GM18520 (cell line): ENCODE measurements at regions not wholly inside any gene's neighbourhood (a gene's known extent, or its start where the extent isn't known, plus 50 kb on each side); places are given as distances from the start of the nearest gene placed in this dataset.
A peak's percentile ranks its signal among the peaks of the same experiment; 100 is the strongest.

Experiments used
- ATAC-seq: cut with Tn5 transposase; IDR thresholded peaks from one replicate; pipeline ENCODE4 v1.9.1; 2021; ENCODE audit not compliant: unreplicated experiment

GRCh38 chr9:107198718-107199117, 84.4 kb upstream of the RAD23B start:
- no peak for ATAC-seq

GRCh38 chr9:107208121-107208520, 75.0 kb upstream of the RAD23B start:
- ATAC-seq = no peak

- ATAC-seq = no peak
Measured at GRCh38 chr9:107210775-107211174, 72.3 kb upstream of the RAD23B start.

- no peak for ATAC-seq
Measured at GRCh38 chr9:107211284-107211923, 71.7 kb upstream of the RAD23B start.

DNA sequence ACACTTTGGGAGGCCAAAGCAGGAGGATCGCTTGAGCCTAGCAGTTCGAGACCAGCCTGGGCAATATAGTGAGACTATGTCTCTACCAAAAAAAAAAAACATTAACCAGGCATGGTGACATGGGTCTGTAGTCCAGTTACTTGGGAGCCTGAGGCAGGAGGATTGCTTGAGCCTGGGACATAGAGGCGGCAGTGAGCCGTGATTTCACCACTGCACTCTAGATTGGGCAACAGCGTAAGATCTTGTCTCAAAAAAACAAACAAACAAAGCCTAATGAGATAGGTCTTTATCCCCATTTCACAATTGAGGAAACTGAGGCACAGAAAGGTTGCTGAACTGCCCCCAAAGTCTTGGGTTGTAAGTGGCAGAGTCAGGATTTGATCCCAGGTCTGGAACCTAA, 70.5 kb upstream of the RAD23B start:
- no peak for ATAC-seq

- ATAC-seq = peak; percentile 20
Measured at GRCh38 chr9:107213080-107213479, 70.0 kb upstream of the RAD23B start.

DNA sequence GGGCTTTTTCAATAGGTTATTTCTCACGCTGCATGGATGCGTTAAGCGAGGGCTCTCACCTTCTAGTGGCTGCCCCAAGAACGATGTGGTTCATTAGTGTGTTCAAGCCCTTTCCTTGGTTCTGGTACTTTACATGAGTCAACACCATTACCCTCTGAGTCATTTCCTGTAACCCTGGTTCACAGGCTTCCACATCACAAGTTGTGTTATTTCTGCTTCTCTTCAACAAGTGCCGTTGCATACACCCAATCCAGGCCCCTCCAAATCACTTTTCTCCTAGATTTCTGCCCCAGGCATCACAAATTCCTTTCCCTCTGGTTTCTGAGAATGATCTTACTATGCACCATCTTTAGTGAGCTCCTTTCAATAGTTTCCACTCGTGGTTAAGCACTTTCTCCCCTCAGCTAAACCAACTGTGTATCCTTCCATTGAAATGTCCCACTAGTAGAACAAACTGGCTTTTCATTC, 69.5 kb upstream of the RAD23B start:
- peak; percentile 97 for ATAC-seq

DNA sequence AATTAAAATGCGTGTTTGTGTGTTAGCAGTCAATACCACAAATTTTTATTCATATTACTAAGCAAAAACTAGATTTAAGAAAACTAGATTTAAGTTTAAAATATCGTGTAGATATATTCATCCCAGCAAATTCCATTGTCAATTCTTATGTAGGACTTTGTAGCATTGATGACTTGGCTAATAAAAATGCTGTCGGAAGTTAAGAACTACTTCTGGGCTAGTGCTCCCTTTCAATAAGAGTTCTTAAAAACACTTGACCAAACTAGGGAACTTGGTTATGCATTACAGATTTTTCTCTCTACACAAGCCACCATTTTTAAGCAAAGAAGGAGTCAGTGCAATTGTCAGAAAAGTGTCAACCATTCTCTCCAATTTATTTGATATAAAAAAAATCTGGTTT, 68.7 kb upstream of the RAD23B start:
- no peak for ATAC-seq

DNA sequence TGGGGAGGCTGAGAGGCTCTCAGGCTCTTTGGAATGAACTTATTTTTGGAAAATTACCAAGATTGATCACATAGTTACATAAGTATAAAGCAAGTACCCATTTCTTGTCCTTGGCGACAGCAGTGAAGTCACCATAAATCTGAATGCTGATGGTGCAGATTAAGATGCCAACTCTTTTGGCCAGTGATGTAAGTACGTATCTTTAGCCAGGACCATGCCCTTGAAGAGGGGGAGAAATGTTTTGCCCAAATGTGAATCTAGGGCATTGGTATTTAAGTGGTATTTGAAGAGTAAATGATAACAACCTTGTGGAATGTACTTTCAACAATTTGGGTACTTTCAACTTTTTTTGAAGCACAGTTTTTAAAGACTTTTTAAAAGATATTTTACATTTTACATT, 68.2 kb upstream of the RAD23B start:
- ATAC-seq = no peak

- ATAC-seq = no peak
Measured at GRCh38 chr9:107215381-107215780, 67.7 kb upstream of the RAD23B start.

DNA sequence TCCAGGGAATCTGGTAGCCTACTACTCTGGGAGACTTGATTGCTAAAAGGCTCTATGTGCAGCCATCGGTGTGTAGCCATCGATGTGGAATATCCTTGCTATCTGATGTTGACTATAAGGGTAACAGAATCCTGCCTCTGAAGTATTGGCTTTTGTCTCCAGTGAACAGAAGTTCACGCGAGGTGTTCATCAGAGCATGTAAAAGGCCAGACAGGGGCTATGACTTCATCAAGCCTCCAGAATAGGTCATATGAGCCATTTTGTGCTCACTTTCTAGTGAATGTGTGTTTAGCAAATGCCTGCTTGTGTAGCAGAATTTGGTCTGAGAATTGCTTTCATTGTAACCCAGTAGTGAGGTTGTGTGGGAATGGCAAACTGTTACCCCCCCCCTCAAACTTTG, 66.8 kb upstream of the RAD23B start:
- no peak for ATAC-seq

DNA sequence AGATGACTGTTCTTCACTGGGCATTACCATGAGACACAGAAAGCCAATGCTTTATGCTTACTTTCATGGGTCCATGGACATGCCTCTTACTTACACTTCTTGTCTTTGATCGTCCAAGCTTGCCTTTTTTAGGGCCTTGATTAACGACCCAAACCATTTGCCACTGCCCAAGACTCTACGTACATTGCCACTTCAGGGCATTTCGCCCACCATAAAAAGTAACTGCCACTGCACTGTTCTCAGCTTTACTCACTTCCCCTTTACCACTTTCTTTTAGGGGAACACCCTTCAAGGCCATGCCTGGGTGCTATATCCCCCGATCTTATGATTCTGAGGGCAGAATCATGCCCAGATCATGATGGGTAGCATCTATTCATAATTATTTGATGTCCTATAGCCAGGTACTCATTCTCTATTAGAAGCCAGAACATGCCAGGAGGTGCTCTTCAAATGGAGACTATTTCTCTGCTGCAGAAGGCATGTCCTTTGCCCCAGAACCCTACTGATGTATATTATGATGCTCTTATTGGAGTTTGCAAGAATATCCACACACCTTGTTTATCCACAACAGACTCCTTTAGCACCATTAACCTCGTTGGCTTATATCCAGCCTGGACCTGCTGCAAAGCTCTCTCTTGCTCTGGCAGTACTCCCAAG, 64.1 kb upstream of the RAD23B start:
- peak; percentile 84 for ATAC-seq

DNA sequence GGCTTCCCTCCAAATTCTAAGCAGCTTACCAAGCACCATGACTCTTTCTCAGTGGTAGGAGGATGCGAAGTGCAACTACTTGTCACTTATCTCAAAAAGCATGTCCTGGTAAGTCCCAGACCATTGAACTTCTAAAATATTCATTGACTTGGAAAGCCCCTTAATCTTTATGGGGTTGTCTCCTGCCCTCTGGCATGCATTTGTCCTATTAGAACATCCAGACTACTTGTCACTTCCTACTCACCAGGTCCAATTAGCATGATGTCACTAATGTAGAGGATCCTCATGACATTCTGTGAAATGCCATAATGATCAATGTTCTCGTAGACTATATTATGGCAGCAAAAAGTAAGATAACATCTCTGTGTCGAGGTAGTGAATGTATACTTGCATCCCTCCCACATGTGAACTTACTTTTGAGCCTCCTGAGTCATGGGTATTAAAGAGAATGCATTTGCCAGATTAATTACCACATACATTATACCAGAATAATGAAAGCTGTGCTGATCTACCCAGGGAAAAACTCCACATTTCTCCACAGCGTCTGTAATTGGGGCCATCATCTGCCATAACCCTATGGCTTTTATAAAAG, 63.5 kb upstream of the RAD23B start:
- ATAC-seq = peak; percentile 34

- ATAC-seq = no peak
Measured at GRCh38 chr9:107221321-107221720, 61.8 kb upstream of the RAD23B start.

DNA sequence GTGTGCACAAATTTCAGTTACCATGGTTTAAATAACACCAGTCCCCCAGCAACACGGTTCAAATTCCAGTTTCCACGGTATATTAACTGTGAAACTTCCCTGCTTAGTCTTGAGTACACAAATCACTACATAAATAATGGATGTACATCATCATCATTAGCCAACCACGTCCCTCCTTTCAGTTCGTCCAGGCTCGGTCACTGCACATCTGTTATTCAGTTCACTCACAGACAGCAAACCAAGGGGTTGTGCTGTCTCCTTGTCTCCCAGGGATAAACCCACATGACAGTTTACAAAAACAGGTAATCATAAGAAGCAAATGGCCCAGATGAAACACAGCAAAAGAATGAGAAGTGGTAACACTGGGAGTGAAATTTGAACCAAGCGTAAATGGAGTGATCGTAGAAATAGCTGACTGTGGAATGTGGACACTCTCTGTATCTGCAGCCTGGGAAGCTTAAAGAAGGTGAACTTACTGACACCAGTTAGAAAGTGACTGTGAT, 61.0 kb upstream of the RAD23B start:
- no peak for ATAC-seq

DNA sequence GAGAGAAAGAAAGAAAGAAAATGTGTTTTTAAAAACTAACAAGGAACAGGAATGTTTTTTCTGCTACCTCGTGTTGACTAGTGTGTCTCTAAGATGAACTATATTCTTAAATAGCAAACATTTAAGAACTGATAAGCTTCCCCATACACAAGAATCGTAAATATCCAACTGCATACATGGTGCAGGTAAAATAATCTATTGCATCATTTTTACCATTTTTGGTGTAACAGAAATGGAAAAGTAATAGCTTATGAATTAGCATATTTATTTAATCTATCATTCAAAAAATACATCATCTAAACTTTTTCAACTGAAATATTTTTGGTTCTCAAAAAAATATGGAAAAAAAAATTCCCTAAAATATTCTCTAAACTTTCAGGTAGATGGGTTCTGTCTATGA, 59.7 kb upstream of the RAD23B start:
- ATAC-seq = no peak

DNA sequence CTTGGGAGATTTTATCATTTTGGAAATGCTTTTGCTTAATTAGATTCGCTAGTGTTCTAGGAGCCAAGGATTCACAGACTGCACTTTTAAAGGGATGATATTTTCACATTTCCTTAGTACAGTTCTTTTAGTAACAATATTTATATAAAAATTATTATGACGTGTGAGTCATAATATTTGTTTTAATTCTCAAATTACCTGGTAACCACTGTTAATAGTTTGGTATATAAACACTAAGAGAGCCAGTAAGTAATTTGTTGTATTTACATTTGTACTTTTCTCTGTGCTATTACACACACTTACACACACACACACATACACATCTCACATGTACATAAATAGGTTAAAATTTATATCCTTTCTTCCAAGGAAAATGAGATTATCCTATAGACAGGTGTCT, 58.8 kb upstream of the RAD23B start:
- ATAC-seq = no peak

GRCh38 chr9:107226421-107226820, 56.7 kb upstream of the RAD23B start:
- no peak for ATAC-seq

DNA sequence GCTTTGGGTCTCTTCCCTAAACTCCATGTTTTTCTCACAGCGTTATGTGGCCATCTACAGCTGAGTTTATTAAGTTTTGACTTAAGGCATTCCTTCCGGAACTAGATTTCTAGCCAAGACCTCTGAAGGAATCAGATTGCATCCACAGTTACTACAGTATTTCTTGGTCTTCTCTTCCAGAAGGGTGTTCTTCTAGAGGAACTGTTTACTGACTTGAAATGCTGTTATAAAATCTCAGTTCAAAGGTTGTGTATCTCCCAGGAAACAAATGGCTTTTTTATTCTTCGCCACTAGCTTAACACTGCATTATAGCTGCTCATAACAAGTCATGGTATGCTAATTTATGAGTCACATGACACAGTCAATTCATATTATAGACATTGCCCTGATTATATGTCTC, 55.3 kb upstream of the RAD23B start:
- ATAC-seq = no peak

DNA sequence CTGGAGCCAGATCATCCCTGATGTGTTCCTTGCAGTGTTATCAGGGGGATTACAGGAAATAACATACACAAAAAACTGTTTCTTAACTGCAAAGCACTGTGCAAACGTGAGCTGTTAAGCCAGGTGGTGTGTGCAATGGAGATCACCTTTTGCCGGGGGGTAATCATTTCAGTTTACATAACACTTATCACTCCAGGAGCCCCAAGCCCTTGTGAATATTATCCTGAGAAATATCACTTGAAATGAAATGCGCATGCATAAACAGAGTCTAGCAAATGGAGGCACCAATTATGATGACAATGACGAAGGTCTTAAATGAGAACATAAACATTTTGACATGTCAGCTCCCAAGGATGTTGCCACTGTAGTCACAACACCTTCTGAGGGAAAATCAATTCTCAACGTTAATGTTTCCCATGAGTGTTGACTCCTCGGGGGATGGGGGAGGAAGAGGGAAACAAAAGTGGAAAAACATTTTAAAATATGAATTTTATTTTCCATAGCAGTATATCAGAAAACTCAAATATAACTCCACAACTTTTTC, 54.5 kb upstream of the RAD23B start:
- ATAC-seq = no peak

DNA sequence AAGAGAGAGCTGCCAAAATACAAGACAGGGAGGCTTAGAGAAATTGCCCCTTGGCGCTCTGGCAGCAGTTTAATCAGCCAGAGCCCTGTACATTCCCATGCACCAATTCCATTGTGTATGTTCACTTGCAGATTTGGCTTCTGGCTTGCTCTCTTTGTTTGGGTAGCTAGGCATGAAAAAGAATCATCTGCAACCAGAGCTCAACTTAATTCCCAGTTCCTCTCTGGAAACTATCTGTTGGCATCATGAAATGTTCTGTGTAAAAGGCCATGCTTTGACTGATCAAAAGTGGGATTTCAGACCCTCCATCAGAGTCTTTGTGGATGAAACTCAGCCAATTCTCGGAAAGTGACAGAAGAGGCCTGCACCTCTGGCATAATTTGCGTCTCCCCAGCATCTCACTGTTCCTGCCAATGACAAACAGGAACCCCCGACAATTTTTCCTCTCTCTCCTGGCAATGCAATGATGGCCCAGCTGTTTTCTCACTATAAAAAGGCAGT, 53.8 kb upstream of the RAD23B start:
- no peak for ATAC-seq
